Lung (tissue), 11 donors: ENCODE measurements at regions not wholly inside any gene's neighbourhood (a gene's known extent, or its start where the extent isn't known, plus 50 kb on each side); places are given as distances from the start of the nearest gene placed in this dataset.
"Not testable (repeated sequence)": the region's sequence is repeated elsewhere in the genome, so short reads cannot be mapped to it uniquely, and the experiment has no call there.

Experiments used
- ATAC-seq: fragments of 200-7000 bp; cut with Tn5 transposase; one replicate; pipeline ENCODE4 v1.9.1; 2020; ENCODE audit warnings: moderate number of reproducible peaks; ENCODE audit not compliant: insufficient read depth, low FRiP score
- DNase-seq, 3 donors: peaks; one replicate each; pipeline ENCODE4 v3.0.0-alpha.2; 2013 to 2017
- H3K27ac ChIP-seq, 2 donors: one replicate each; pipeline ENCODE4 v1.5.1; 2013; ENCODE audit warnings: mild to moderate bottlenecking in 2 of 2, moderate library complexity in 2 of 2, control low read depth in 1 of 2, inconsistent platforms in 1 of 2, low read depth in 1 of 2, low read length in 1 of 2
- H3K27me3 ChIP-seq, 3 donors: one replicate each; pipeline ENCODE4 v1.5.1; 2013; ENCODE audit warnings: low read length in 2 of 3; ENCODE audit not compliant: control insufficient read depth in 3 of 3, insufficient read depth in 3 of 3
- H3K36me3 ChIP-seq, 4 donors: one replicate each; pipeline ENCODE4 v1.5.1; 2013; ENCODE audit warnings: low read length in 4 of 4, mild to moderate bottlenecking in 1 of 4, moderate library complexity in 1 of 4; ENCODE audit not compliant: control insufficient read depth in 4 of 4, insufficient read depth in 4 of 4
- H3K4me1 ChIP-seq, 5 donors: one replicate each; pipeline ENCODE4 v1.5.1; 2013; ENCODE audit warnings: low read length in 5 of 5, mild to moderate bottlenecking in 2 of 5, moderate library complexity in 1 of 5; ENCODE audit not compliant: control insufficient read depth in 5 of 5, insufficient read depth in 5 of 5
- H3K4me3 ChIP-seq: one replicate; pipeline ENCODE4 v1.5.1; 2013; ENCODE audit warnings: mild to moderate bottlenecking, control low read depth, moderate library complexity
- H3K9ac ChIP-seq, 2 donors: one replicate each; pipeline ENCODE4 v1.5.1; 2013; ENCODE audit warnings: low read length in 2 of 2, control low read depth in 1 of 2; ENCODE audit not compliant: insufficient read depth in 1 of 2
- H3K9me3 ChIP-seq, 4 donors: one replicate each; pipeline ENCODE4 v1.5.1; 2013; ENCODE audit warnings: low read length in 3 of 4, mild to moderate bottlenecking in 1 of 4, moderate library complexity in 1 of 4; ENCODE audit not compliant: control insufficient read depth in 4 of 4, insufficient read depth in 3 of 4
- WGBS, 2 donors: extraction: QIAGEN DNeasy Blood & Tissue Kit; methylation state at CpG; one replicate each; pipeline ENCODE4 v1.1.7; 2013; 5-methylcytosine and 5-hydroxymethylcytosine counted together
- TF ChIP-seq, protein P1 (sequence below): IDR thresholded peaks from 2 replicates; pipeline ENCODE4 v1.5.1; 2012; ENCODE audit warnings: mild to moderate bottlenecking; ENCODE audit errors: control extremely low read depth, extremely low read depth
- donor health status: control.
- donor health status: control.
- donor health status: Bipolar disorder and iron deficiency.
- donor health status: healthy.
- donor health status: DM: yes; HTN: yes; CAD: no.

- Histone ChIP-seq H3K27ac (no peak overlapping the region), H3K9me3 (peaks cover 0 to 6% (median 0%) of the 10 kb centered on the region in 4 donors), H3K9ac (no peak overlapping the region), H3K27me3 (no peaks in the 10 kb centered on the region), H3K4me1 (no peaks in the 10 kb centered on the region), H3K4me3 (no peak overlapping the region), H3K36me3 (no peaks in the 10 kb centered on the region)
- TF ChIP-seq, protein P1, sequence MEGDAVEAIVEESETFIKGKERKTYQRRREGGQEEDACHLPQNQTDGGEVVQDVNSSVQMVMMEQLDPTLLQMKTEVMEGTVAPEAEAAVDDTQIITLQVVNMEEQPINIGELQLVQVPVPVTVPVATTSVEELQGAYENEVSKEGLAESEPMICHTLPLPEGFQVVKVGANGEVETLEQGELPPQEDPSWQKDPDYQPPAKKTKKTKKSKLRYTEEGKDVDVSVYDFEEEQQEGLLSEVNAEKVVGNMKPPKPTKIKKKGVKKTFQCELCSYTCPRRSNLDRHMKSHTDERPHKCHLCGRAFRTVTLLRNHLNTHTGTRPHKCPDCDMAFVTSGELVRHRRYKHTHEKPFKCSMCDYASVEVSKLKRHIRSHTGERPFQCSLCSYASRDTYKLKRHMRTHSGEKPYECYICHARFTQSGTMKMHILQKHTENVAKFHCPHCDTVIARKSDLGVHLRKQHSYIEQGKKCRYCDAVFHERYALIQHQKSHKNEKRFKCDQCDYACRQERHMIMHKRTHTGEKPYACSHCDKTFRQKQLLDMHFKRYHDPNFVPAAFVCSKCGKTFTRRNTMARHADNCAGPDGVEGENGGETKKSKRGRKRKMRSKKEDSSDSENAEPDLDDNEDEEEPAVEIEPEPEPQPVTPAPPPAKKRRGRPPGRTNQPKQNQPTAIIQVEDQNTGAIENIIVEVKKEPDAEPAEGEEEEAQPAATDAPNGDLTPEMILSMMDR = no peak
- 95% methylated on average over 4 of the region's 4 CpGs for WGBS, 2 donors
- DNase-seq = no peak
- ATAC-seq = no peak
Measured at GRCh38 chr2:182605166-182605565, 110.9 kb upstream of the DNAJC10 start.

DNA sequence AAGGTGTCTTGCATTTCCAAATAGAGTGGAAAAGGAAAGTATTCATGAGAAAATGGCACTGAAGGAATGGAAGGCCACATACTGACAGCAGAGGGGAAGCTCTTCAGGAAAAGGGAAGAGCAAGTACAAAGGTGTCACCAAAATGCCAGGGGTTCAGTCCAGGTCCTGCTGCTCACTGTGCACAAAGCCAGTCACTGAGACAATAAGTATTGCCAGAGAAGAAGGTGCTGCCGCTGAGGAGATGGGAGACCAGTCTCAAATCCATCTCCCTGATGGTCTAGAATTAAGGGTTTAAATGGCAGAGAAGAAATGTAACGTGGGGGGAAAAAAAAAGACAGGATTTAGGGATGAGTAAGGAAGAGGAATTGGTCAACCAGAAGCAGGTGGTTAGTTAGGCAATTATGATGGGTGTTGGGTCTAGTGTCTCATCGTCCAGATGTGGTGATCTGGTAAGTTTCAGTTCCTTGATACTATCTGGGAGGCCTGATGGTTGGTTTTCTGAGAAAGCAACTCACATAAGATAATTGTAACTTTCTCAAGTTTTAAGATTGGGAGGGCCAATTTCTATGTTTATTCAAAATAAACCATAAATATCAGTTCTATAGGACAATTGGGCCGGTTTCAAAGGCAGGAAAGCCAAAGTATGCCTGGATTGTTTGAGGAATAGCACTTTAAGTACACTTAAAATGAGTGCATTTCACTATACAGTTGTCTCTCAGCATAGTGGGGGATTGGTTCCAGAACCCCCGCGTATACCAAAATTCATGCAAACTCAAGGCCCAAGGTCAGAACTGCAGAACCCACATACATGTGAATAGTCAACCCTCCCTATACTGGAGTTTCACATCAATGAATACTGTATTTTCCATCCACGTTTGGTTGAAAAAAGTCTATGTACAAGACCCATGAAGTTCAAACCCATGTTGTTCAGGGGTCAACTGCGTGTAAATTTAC, 109.1 kb upstream of the DNAJC10 start:
- Histone ChIP-seq H3K36me3 (no peaks in the 10 kb centered on the region), H3K4me1 (no peaks in the 10 kb centered on the region), H3K27me3 (no peaks in the 10 kb centered on the region), H3K4me3 (no peak overlapping the region), H3K27ac (no peak overlapping the region), H3K9ac (no peak overlapping the region), H3K9me3 (peaks cover 0 to 6% (median 0%) of the 10 kb centered on the region in 4 donors)
- ATAC-seq (no peak), DNase-seq (no peak)
- TF ChIP-seq, protein P1 = no peak
- WGBS, 2 donors = 86 to 89% methylated on average over 8 of the region's 8 CpGs

DNA sequence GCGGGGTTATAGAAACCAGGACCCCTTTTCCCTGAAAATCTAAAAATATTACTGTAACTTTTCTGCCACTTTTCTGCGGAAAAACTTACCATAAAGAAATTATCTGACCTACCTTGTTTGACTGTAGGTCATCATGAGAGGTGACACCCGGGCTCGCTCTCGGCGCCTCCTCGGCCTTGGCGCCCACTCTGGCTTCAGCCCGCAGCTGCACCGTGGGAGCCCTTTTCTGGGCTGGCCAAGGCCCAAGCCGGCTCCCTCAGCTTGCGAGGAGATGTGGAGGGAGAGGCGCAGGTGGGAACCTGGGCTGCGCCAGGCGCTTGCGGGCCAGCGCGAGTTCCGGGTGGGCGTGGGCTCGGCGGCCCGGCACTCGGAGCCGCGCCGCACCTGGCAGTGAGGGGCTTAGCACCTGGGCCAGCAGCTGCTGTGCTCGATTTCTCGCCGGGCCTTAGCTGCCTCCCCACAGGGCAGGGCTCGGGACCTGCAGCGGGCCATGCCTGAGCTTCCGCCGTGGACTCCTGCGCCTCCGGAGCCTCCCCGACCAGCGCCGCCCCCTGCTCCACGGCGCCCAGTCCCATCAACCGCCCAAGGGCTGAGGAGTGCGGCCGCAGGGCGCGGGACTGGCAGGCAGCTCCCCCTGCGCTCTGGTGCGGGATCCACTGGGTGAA, 107.7 kb upstream of the DNAJC10 start:
- no peak for ATAC-seq
- no peak for DNase-seq

DNA sequence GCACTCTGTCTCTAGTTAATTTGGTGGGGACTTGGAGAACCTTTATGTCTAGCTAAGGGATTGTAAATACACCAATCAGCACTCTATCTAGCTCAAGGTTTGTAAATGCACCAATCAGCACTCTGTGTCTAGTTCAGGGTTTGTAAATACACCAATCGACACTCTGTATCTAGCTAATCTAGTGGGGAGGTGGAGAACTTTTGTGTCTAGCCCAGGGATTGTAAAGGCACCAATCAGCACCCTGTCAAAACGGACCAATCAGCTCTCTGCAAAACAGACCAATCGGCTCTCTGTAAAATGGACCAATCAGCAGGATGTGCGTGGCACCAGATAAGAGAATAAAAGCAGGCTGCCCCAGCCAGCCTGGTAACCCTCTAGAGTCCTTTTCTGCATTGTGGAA, 107.1 kb upstream of the DNAJC10 start:
- H3K4me3 ChIP-seq, DNase-seq, H3K4me1 ChIP-seq, H3K9ac ChIP-seq, H3K9me3 ChIP-seq, H3K36me3 ChIP-seq, ATAC-seq, H3K27me3 ChIP-seq, H3K27ac ChIP-seq: not testable (repeated sequence)
- 92 to 94% methylated on average over 4 of the region's 4 CpGs for WGBS, 2 donors

More for the DNA sequence above, 107.7 kb upstream of the DNAJC10 start:
- H3K27ac ChIP-seq = no peak overlapping the region
- H3K9me3 ChIP-seq = peaks cover 0 to 6% (median 0%) of the 10 kb centered on the region in 4 donors
- TF ChIP-seq, protein P1 = no peak
- no peaks in the 10 kb centered on the region for H3K36me3 ChIP-seq
- no peak overlapping the region for H3K4me3 ChIP-seq
- H3K27me3 ChIP-seq = no peaks in the 10 kb centered on the region
- no peaks in the 10 kb centered on the region for H3K4me1 ChIP-seq
- no peak overlapping the region for H3K9ac ChIP-seq
- 93 to 94% methylated on average over 48 of the region's 48 CpGs for WGBS, 2 donors
